ENCODE measurements at regions not wholly inside any gene's neighbourhood (a gene's known extent, or its start where the extent isn't known, plus 50 kb on each side); places are given as distances from the start of the nearest gene placed in this dataset.
A peak's percentile ranks its signal among the peaks of the same experiment; 100 is the strongest.
"Not testable (repeated sequence)": the region's sequence is repeated elsewhere in the genome, so short reads cannot be mapped to it uniquely, and the experiment has no call there.

DNA sequence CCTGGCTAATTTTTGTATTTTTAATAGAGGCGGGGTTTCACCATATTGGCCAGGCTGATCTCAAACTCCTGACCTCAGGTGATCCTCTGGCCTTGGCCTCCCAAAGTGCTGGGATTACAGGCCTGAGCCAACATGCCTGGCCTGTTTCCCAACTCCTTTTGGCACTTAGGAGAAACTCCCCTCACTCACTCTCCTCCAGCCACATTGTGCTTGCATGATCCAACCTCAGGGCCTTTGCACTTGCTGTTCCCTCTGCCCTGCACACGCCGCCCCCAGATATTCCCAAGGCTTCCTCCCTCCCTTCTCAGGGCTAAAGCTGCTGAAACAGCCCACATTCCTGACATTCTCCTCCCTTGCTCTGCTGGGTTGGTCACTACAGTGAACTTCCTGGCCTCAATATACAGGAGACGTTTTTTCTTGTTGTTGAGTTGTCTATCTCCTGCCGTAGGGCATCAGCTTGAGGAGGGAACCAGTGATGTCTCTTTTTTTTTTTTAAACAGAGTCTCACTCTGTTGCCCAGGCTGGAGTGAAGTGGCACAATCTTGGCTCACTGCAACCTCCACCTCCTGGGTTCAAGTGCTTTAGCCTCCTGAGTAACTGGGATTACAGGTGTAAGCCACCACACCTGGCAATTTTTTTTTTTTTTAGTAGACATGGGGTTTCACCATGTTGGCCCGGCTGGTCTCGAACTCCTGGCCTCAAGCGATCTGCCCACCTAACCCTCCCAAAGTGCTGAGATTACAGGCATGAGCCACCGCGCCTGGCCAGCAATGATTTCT, 61.4 kb upstream of the PTPN1 start:
- DNase-seq (ENCODE audit: low read depth), result peak; percentile 47

DNA sequence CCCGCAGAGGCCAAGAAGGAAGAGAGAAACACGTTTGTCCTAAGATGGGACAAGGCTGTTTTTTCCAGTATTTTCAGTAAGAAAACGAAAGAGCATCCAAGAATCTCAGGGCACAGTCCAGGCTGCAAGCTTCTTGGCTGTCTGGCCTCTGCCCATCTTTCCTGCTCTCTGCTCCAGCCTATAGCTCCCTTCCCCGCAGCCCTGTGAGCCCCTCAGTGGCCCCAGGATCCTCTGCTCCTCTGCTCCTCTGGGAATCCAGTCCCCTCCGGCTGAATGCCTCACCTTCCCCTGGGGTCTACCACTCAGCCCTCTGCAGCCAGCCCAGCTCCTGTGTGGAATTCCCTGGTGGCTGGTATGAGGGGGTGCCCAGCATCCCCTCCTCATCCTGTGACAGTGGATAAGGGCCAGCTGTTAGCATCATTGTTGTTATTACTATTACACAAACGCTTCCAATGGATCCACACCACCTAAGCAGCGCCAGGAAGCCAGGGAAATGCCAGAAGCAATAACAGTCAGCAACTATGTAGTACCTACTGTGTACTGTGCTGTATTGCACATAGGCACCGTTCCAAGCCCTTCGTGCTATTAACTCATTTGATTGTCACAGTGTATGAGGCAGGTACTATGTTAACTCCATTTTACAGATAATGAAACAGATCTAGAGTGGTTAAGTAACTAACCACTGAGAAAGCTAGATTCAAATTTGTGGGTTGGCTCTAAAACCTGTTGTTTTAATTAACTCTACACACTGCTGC, 60.3 kb upstream of the PTPN1 start:
- no peak for DNase-seq (ENCODE audit: low read depth)

DNA sequence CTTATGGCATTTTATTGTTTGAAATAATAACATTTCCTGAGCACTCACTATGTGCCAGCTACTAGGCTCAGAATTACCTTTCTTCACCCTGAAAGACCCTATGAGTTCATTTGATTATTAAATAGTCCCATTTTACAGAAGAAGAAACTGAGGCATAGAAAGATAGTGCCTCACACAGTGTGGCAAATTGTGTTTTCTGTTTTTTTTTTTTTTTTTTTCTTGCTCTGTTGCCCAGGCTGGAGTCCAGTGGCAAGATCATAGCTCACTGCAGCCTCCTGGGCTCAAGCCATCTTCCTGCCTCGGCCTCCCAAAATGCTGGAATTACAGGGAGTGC, 59.7 kb upstream of the PTPN1 start:
- DNase-seq (ENCODE audit: low read depth), result no peak

DNA sequence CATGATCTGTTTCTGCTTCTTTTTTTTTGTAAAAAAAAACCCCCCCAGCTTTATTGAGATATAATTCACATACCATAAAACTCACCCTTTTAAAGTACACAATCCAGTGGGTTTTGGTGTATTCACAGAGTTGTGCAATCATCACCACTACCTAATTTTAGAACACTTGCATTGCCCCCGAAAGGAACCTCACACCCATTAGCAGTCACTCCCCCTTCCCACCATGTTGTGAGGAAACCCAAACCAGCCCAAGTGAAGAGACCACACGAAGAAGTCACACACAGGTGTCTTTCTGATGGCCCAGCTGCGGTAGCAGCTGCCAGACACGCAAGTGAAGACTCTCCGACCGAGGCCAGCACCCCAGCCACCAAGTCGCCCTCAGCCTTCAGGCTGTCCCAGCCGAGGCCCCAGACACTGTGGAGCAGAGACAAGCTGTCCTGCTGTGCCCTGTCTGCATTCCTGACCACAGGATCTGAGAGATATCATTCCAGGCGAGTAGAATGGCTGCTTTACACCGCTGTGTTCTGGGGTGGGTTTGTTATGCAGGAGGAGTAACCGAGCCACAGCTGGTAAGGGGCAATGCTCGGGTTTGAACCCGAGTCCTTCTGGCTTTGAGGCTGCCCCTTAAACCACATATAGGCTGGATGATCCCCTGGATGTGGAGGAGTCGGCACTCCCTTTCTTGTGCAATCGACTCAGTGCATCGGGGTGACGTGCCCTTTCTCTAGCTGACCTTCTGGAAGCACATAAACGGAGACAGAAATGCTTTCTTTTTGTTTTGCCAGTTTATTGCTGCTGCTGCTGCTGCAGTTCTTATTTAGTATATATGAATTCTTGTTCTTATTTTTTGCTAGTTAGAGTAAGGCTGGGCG, 59.1 kb upstream of the PTPN1 start:
- DNase-seq (ENCODE audit: low read depth), result peak; percentile 41

DNA sequence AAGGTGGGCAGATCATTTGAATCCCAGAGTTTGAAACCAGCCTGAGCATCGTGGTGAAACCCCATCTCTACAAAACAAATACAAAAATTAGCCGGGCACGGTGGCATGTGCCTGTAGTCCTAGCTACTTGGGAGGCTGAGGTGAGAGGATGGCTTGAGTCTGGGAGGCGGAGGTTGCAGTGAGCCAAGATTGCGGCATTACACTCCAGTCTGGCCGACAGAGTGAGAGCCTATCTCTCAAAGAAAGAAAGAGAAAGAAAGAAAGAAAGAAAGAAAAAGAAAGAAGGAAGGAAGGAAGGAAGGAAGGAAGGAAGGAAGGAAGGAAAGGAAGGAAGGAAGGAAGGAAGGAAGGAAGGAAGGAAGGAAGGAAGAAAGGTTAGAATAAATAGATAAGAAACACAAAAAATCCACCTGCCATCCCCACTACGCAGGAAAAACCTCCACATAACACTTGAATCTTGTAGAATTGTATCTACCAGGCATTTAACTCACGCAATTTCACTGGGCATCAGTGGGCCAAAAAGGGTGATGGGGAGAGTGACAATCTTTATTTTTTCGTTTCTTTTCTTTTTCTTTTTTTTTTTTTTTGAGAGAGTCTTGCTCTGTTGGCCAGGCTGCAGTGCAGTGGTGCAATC, 58.3 kb upstream of the PTPN1 start:
- DNase-seq (ENCODE audit: low read depth), result not testable (repeated sequence)

DNA sequence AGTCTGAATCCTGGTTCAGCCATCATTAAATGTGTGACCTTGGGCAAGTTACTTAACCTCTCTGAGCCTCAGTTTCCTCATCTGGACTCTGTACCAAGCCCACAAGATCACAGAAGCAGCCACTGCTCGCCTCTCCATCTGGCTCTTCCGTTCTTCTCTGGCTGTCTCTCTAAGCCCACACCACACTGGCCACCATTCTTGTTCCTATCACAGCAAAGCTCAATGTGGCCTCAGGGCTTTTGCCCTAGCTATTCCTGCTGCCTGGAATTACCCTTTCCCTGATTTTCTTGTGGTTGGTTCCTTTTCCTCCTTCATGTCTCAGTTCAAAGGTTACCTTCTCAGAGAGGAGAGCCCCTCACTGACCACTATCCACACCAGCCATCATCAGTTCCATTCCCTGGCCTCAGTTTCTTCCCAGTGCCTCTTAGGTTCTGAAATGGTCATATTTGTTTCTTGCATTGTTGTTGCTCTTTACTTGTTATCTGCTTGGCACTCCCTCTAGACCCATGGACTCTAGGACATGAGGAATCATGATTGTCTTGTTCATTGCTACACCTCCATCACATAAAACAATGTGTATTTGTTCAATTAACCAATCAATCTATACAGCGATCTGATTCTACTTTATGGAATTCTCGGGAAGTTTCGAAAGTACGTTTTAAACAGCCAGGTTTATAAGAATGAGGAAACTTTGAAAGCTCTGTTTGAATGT, 56.5 kb upstream of the PTPN1 start:
- DNase-seq (ENCODE audit: low read depth), result no peak

GRCh38 chr20:50455245-50455644, 54.9 kb upstream of the PTPN1 start:
- DNase-seq (ENCODE audit: low read depth), result not testable (repeated sequence)

DNA sequence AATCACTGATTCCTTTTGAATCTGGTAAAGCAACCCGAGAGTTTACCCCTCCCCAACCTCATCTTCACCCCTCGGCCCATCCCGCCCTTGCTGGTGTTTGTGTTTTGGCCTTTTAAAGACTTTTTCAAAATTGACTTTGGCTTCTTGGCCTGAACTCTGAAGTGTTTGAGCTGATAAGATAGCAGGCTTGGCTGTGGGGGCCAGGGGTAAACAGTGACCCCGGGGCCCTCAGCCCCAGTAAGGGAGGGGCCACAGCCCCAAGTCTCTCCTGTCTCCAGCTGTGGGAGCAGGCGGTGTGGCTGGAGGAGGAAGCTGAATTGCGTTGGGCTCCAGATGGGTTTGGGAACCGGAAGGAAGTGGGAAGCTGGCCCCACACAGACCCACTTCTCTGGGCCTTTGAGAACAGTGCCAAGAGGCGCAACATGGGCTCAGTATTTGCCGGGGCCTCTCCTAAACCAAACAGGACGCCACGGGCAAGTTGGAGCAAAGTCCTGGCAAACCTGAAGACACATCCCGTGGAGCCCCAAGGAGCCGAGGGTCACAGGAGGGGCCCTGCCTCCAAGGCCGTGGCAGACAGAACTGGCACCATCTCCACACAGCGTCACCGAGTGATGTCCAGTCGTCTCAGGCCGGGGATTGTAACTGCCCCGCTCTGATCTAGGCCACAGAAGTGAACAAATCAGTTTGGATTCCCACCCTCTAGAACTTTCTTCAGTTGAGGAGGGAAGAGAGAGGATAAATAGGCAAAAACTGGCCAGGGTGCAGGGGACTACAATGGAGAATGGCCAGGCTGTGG, 54.3 kb upstream of the PTPN1 start:
- DNase-seq (ENCODE audit: low read depth), result no peak

- no peak for DNase-seq (ENCODE audit: low read depth)
Measured at GRCh38 chr20:50456452-50457324, 53.5 kb upstream of the PTPN1 start.

- no peak for DNase-seq (ENCODE audit: low read depth)
Measured at GRCh38 chr20:50459124-50459918, 50.9 kb upstream of the PTPN1 start.

GRCh38 chr20:50460115-50460607, 50.0 kb upstream of the PTPN1 start:
- DNase-seq (ENCODE audit: low read depth), result no peak
